COLO668 (cell line): ENCODE measurements at regions not wholly inside any gene's neighbourhood (a gene's known extent, or its start where the extent isn't known, plus 50 kb on each side); places are given as distances from the start of the nearest gene placed in this dataset.
A peak's percentile ranks its signal among the peaks of the same experiment; 100 is the strongest.

Experiments
- DNase-seq: peaks from one replicate; lab custom pipeline; 2025; ENCODE audit not compliant: unreplicated experiment; lab: John Stamatoyannopoulos, UW

GRCh38 chr6:157755746-157756411 is 67.2 kb upstream of the SNX9 start:
- no peak for DNase-seq

- peak; percentile 76 for DNase-seq
Observed at GRCh38 chr6:157756708-157757429, 66.2 kb upstream of the SNX9 start.

- DNase-seq, result no peak
Observed at GRCh38 chr6:157757430-157758403, 65.3 kb upstream of the SNX9 start.

- DNase-seq, result no peak
Observed at GRCh38 chr6:157758516-157759023, 64.5 kb upstream of the SNX9 start.

GRCh38 chr6:157759028-157759427 is 64.0 kb upstream of the SNX9 start:
- DNase-seq, result no peak

- DNase-seq, result no peak
Observed at GRCh38 chr6:157760137-157760536, 62.9 kb upstream of the SNX9 start.

GRCh38 chr6:157760589-157761330 is 62.3 kb upstream of the SNX9 start:
- no peak for DNase-seq

- no peak for DNase-seq
Observed at GRCh38 chr6:157761331-157761921, 61.6 kb upstream of the SNX9 start.

GRCh38 chr6:157761926-157762325 is 61.1 kb upstream of the SNX9 start:
- DNase-seq, result no peak

- no peak for DNase-seq
Observed at GRCh38 chr6:157762636-157763035, 60.4 kb upstream of the SNX9 start.

GRCh38 chr6:157763129-157763903 is 59.7 kb upstream of the SNX9 start:
- peak; percentile 92 for DNase-seq

- no peak for DNase-seq
Observed at GRCh38 chr6:157763904-157764177, 59.2 kb upstream of the SNX9 start.

- peak; percentile 34 for DNase-seq
Observed at GRCh38 chr6:157764178-157765068, 58.6 kb upstream of the SNX9 start.

GRCh38 chr6:157766901-157767774 is 55.9 kb upstream of the SNX9 start:
- DNase-seq, result no peak

- no peak for DNase-seq
Observed at GRCh38 chr6:157767775-157768156, 55.3 kb upstream of the SNX9 start.

- no peak for DNase-seq
Observed at GRCh38 chr6:157768304-157768703, 54.7 kb upstream of the SNX9 start.

GRCh38 chr6:157768863-157769551 is 54.0 kb upstream of the SNX9 start:
- no peak for DNase-seq
